ENCODE measurements at regions not wholly inside any gene's neighbourhood (a gene's known extent, or its start where the extent isn't known, plus 50 kb on each side); places are given as distances from the start of the nearest gene placed in this dataset.

- no peak for DNase-seq (ENCODE audit: low read depth in 1 of 2, low spot score in 1 of 2)
Observed at GRCh38 chr1:239676522-239677273, 290.3 kb downstream of the CHRM3 start.

- DNase-seq (ENCODE audit: low read depth in 1 of 2, low spot score in 1 of 2): no peak
Observed at GRCh38 chr1:239677362-239677761, 291.0 kb downstream of the CHRM3 start.

- no peak for DNase-seq (ENCODE audit: low read depth in 1 of 2, low spot score in 1 of 2)
Observed at GRCh38 chr1:239678181-239678580, 291.8 kb downstream of the CHRM3 start.

GRCh38 chr1:239682046-239682445 is 295.7 kb downstream of the CHRM3 start:
- no peak for DNase-seq (ENCODE audit: low read depth in 1 of 2, low spot score in 1 of 2)

GRCh38 chr1:239682960-239683359 is 296.6 kb downstream of the CHRM3 start:
- no peak for DNase-seq (ENCODE audit: low read depth in 1 of 2, low spot score in 1 of 2)

- DNase-seq (ENCODE audit: low read depth in 1 of 2, low spot score in 1 of 2): no peak
Observed at GRCh38 chr1:239686386-239686785, 300.0 kb downstream of the CHRM3 start.

- DNase-seq (ENCODE audit: low read depth in 1 of 2, low spot score in 1 of 2): no peak
Observed at GRCh38 chr1:239696317-239696716, 309.9 kb downstream of the CHRM3 start.

- no peak for DNase-seq (ENCODE audit: low read depth in 1 of 2, low spot score in 1 of 2)
Observed at GRCh38 chr1:239700667-239701066, 314.3 kb downstream of the CHRM3 start.

- no peak for DNase-seq (ENCODE audit: low read depth in 1 of 2, low spot score in 1 of 2)
Observed at GRCh38 chr1:239703075-239703474, 316.7 kb downstream of the CHRM3 start.

GRCh38 chr1:239706245-239706892 is 320.0 kb downstream of the CHRM3 start:
- DNase-seq (ENCODE audit: low read depth in 1 of 2, low spot score in 1 of 2): no peak

GRCh38 chr1:239707615-239708014 is 321.2 kb downstream of the CHRM3 start:
- DNase-seq (ENCODE audit: low read depth in 1 of 2, low spot score in 1 of 2): no peak

GRCh38 chr1:239708622-239709021 is 322.3 kb downstream of the CHRM3 start:
- DNase-seq (ENCODE audit: low read depth in 1 of 2, low spot score in 1 of 2): no peak

- DNase-seq (ENCODE audit: low read depth in 1 of 2, low spot score in 1 of 2): no peak
Observed at GRCh38 chr1:239711768-239712167, 325.4 kb downstream of the CHRM3 start.

GRCh38 chr1:239717097-239717917 is 330.9 kb downstream of the CHRM3 start:
- DNase-seq (ENCODE audit: low read depth in 1 of 2, low spot score in 1 of 2): no peak

- DNase-seq (ENCODE audit: low read depth in 1 of 2, low spot score in 1 of 2): no peak
Observed at GRCh38 chr1:239717918-239718184, 331.5 kb downstream of the CHRM3 start.

GRCh38 chr1:239718571-239718970 is 332.2 kb downstream of the CHRM3 start:
- DNase-seq (ENCODE audit: low read depth in 1 of 2, low spot score in 1 of 2): no peak

GRCh38 chr1:239718997-239719628 is 332.7 kb downstream of the CHRM3 start:
- no peak for DNase-seq (ENCODE audit: low read depth in 1 of 2, low spot score in 1 of 2)

GRCh38 chr1:239719642-239720258 is 333.4 kb downstream of the CHRM3 start:
- no peak for DNase-seq (ENCODE audit: low read depth in 1 of 2, low spot score in 1 of 2)

- no peak for DNase-seq (ENCODE audit: low read depth in 1 of 2, low spot score in 1 of 2)
Observed at GRCh38 chr1:239722035-239722434, 335.7 kb downstream of the CHRM3 start.

GRCh38 chr1:239723776-239724367 is 337.5 kb downstream of the CHRM3 start:
- no peak for DNase-seq (ENCODE audit: low read depth in 1 of 2, low spot score in 1 of 2)

- DNase-seq (ENCODE audit: low read depth in 1 of 2, low spot score in 1 of 2): no peak
Observed at GRCh38 chr1:239725371-239725770, 339.0 kb downstream of the CHRM3 start.
